ENCODE measurements at regions not wholly inside any gene's neighbourhood (a gene's known extent, or its start where the extent isn't known, plus 50 kb on each side); places are given as distances from the start of the nearest gene placed in this dataset.
"Not testable (repeated sequence)": the region's sequence is repeated elsewhere in the genome, so short reads cannot be mapped to it uniquely, and the experiment has no call there.

DNA sequence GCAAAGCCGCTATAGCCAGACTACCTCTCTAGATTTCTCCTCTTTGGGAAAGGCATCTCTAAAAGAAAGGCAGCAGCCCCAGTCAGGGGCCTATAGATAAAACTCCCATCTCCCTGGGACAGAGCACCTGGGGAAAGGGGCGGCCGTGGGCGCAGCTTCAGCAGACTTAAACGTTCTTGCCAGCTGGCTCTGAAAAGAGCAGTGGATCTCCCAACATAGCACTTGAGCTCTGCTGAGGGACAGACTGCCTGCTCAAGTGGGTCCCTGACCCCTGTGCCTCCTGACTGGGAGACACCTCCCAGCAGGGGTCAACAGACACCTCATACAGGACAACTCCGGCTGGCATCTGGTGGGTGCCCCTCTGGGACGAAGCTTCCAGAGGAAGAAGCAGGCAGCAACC is 276.5 kb downstream of the CD109 start:
- TF ChIP-seq POLR2A, CTCF (IDR thresholded peaks at IDR 0.05): not testable (repeated sequence)

Measured in uterus (tissue), 2 donors.